HG03135 (cell line): ENCODE measurements at regions not wholly inside any gene's neighbourhood (a gene's known extent, or its start where the extent isn't known, plus 50 kb on each side); places are given as distances from the start of the nearest gene placed in this dataset.
"Not testable (repeated sequence)": the region's sequence is repeated elsewhere in the genome, so short reads cannot be mapped to it uniquely, and the experiment has no call there.

Source experiments
- ATAC-seq: cut with Tn5 transposase; IDR thresholded peaks from one replicate; pipeline ENCODE4 v1.9.1; 2021; ENCODE audit warnings: mild to moderate bottlenecking, moderate library complexity; ENCODE audit not compliant: unreplicated experiment

- ATAC-seq: not testable (repeated sequence)
Measured at GRCh38 chr6:11457422-11457821, 80.1 kb upstream of the TMEM170B start.

- ATAC-seq: not testable (repeated sequence)
Measured at GRCh38 chr6:11452106-11452505, 85.4 kb upstream of the TMEM170B start.

- ATAC-seq: no peak
Measured at GRCh38 chr6:11450037-11450436, 87.5 kb upstream of the TMEM170B start.

- ATAC-seq: no peak
Measured at GRCh38 chr6:11449408-11449807, 88.1 kb upstream of the TMEM170B start.

- no peak for ATAC-seq
Measured at GRCh38 chr6:11448038-11448437, 89.5 kb upstream of the TMEM170B start.

GRCh38 chr6:11447265-11447664 lies 90.3 kb upstream of the TMEM170B start:
- no peak for ATAC-seq

GRCh38 chr6:11445146-11445545 lies 92.4 kb upstream of the TMEM170B start:
- peak; percentile 15 for ATAC-seq

GRCh38 chr6:11443125-11443524 lies 94.4 kb upstream of the TMEM170B start:
- not testable (repeated sequence) for ATAC-seq

- no peak for ATAC-seq
Measured at GRCh38 chr6:11442495-11442894, 95.1 kb upstream of the TMEM170B start.

GRCh38 chr6:11439876-11440275 lies 97.7 kb upstream of the TMEM170B start:
- ATAC-seq: no peak

GRCh38 chr6:11439017-11439420 lies 98.5 kb upstream of the TMEM170B start:
- ATAC-seq: no peak

- no peak for ATAC-seq
Measured at GRCh38 chr6:11437824-11438459, 99.6 kb upstream of the TMEM170B start.

- no peak for ATAC-seq
Measured at GRCh38 chr6:11436508-11437096, 100.9 kb upstream of the TMEM170B start.

GRCh38 chr6:11434565-11435326 lies 102.8 kb upstream of the TMEM170B start:
- ATAC-seq: no peak

- ATAC-seq: no peak
Measured at GRCh38 chr6:11433860-11434259, 103.7 kb upstream of the TMEM170B start.

GRCh38 chr6:11432713-11433450 lies 104.7 kb upstream of the TMEM170B start:
- no peak for ATAC-seq

- ATAC-seq: no peak
Measured at GRCh38 chr6:11432091-11432490, 105.5 kb upstream of the TMEM170B start.

- no peak for ATAC-seq
Measured at GRCh38 chr6:11431455-11431937, 106.1 kb upstream of the TMEM170B start.

GRCh38 chr6:11430036-11430435 lies 107.5 kb upstream of the TMEM170B start:
- no peak for ATAC-seq

GRCh38 chr6:11429577-11429976 lies 108.0 kb upstream of the TMEM170B start:
- no peak for ATAC-seq

GRCh38 chr6:11428895-11429294 lies 108.7 kb upstream of the TMEM170B start:
- ATAC-seq: no peak
